Sigmoid colon (tissue), 6 donors: ENCODE measurements at regions not wholly inside any gene's neighbourhood (a gene's known extent, or its start where the extent isn't known, plus 50 kb on each side); places are given as distances from the start of the nearest gene placed in this dataset.

Experiments used
- DNase-seq: peaks from one replicate; pipeline ENCODE4 v3.0.0-alpha.2; 2019
- H3K27ac ChIP-seq, 4 donors: fragments of 200-600 bp; sonication (generic); one replicate each; pipeline ENCODE4 v1.5.1; 2016 to 2019; ENCODE audit warnings: mild to moderate bottlenecking in 1 of 4
- H3K27me3 ChIP-seq, 3 donors: fragments of 200-600 bp; sonication (generic); one replicate each; pipeline ENCODE4 v1.5.1; 2019; ENCODE audit warnings: mild to moderate bottlenecking in 1 of 3
- H3K36me3 ChIP-seq, 4 donors: fragments of 200-600 bp; sonication (generic); one replicate each; pipeline ENCODE4 v1.5.1; 2016 to 2019
- H3K4me1 ChIP-seq, 4 donors: fragments of 200-600 bp; sonication (generic); one replicate each; pipeline ENCODE4 v1.5.1; 2017 to 2019
- H3K4me3 ChIP-seq, 4 donors: fragments of 200-600 bp; sonication (generic); one replicate each; pipeline ENCODE4 v1.5.1; 2017 to 2019; ENCODE audit warnings: mild to moderate bottlenecking in 2 of 4, moderate library complexity in 1 of 4
- H3K9me3 ChIP-seq, 4 donors: fragments of 200-600 bp in 3 of 4; sonication (generic) in 3 of 4; one replicate each; pipeline versions ENCODE4 v1.5.1 to v1.6.1; 2013 to 2019
- EP300 ChIP-seq, 4 donors: sonication (generic); formaldehyde crosslinking; IDR thresholded peaks; one replicate each; pipeline ENCODE4 v1.6.1; 2017; ENCODE audit warnings: antibody characterized with exemption in 4 of 4
- POLR2A ChIP-seq, 2 donors: fragments of 450-650 bp; IDR thresholded peaks; one replicate each; pipeline ENCODE4 v1.6.1; 2016; ENCODE audit warnings: antibody characterized with exemption in 2 of 2, mild to moderate bottlenecking in 2 of 2, moderate library complexity in 2 of 2
- POLR2AphosphoS5 ChIP-seq, 4 donors: sonication (generic); formaldehyde crosslinking; IDR thresholded peaks; one replicate each; pipeline ENCODE4 v1.6.1; 2017; ENCODE audit warnings: antibody characterized with exemption in 4 of 4
- WGBS, 2 donors: extraction: QIAGEN DNeasy Blood & Tissue Kit; methylation state at CpG; one replicate each; pipeline ENCODE4 v1.1.7; 2013; 5-methylcytosine and 5-hydroxymethylcytosine counted together
- intact Hi-C: fragments of 100-400 bp; cut with DNase I; formaldehyde crosslinking; loops from one replicate; pipeline ENCODE4 v1.15.1; 2023
- TF ChIP-seq, protein P1 (sequence below), 4 experiments: fragments of 450-650 bp in 3 of 4; fragments of 200-600 bp in 1 of 4; IDR thresholded peaks; one replicate each; pipeline ENCODE4 v1.5.1; 2016 to 2019; ENCODE audit warnings: antibody characterized with exemption in 4 of 4, mild to moderate bottlenecking in 3 of 4, moderate library complexity in 2 of 4
- donor health status: healthy with polysubstance abuse.
- donor health status: healthy.

DNA sequence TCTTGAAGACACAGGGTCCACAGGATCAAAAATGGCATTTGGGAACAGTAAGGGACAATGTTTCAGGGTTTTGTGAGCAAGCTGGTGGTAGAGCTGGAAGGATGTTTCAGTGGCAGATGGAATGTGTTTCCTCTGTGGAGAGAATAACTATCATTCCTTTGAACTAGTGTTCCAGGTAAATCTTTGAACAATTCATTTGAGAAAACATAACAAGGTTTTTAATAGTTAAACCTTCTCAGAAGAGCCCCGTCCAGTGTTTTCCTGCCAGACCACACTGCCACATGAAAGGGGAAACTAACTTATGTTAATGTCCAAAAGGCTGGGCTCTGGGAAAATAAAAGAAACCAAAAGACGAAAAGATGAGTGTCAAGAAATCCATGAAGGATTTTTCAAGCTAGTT lies 207.0 kb upstream of the ZNF462 start:
- no peaks in the 10 kb centered on the region for H3K9me3 ChIP-seq
- no peaks in the 10 kb centered on the region for H3K4me1 ChIP-seq
- WGBS, 2 donors = 76 to 82% methylated on average over 2 of the region's 2 CpGs
- H3K27me3 ChIP-seq = no peaks in the 10 kb centered on the region
- H3K36me3 ChIP-seq = no peaks in the 10 kb centered on the region
- H3K4me3 ChIP-seq = no peak overlapping the region
- intact Hi-C loops = no loop called here
- DNase-seq = no peak
- TF ChIP-seq EP300 (IDR thresholded peaks at IDR 0.05) (no peak), POLR2A (IDR thresholded peaks at IDR 0.05) (no peak)
- H3K27ac ChIP-seq = no peak overlapping the region

DNA sequence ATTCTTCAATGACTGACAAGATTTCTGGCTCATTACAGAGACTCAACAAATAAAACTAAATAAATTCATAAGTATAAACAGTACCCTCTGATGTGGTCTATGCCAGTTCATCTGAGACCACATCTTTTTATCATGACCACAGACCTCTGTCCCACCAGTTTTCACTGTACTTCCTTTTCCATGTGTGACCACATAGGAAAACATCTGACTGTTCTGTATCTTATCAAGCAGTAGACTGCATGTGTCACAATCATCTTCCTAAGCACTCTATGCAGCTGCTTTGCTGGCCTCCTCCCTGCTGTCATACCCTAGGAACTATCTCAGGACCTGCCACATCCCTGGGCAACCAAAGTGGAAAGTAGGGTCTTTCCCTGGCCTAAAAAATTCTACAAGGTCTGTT lies 205.0 kb upstream of the ZNF462 start:
- H3K4me1 ChIP-seq = peaks cover 0 to 10% (median 4%) of the 10 kb centered on the region in 4 donors
- DNase-seq = no peak
- no peak overlapping the region for H3K27ac ChIP-seq
- no peaks in the 10 kb centered on the region for H3K9me3 ChIP-seq
- intact Hi-C loops = no loop called here
- TF ChIP-seq EP300 (IDR thresholded peaks at IDR 0.05) (no peak), POLR2A (IDR thresholded peaks at IDR 0.05) (no peak), POLR2AphosphoS5 (IDR thresholded peaks at IDR 0.05) (no peak)
- TF ChIP-seq, protein P1, sequence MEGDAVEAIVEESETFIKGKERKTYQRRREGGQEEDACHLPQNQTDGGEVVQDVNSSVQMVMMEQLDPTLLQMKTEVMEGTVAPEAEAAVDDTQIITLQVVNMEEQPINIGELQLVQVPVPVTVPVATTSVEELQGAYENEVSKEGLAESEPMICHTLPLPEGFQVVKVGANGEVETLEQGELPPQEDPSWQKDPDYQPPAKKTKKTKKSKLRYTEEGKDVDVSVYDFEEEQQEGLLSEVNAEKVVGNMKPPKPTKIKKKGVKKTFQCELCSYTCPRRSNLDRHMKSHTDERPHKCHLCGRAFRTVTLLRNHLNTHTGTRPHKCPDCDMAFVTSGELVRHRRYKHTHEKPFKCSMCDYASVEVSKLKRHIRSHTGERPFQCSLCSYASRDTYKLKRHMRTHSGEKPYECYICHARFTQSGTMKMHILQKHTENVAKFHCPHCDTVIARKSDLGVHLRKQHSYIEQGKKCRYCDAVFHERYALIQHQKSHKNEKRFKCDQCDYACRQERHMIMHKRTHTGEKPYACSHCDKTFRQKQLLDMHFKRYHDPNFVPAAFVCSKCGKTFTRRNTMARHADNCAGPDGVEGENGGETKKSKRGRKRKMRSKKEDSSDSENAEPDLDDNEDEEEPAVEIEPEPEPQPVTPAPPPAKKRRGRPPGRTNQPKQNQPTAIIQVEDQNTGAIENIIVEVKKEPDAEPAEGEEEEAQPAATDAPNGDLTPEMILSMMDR (IDR thresholded peaks at IDR 0.05) = no peak
- no peaks in the 10 kb centered on the region for H3K27me3 ChIP-seq
- H3K36me3 ChIP-seq = no peaks in the 10 kb centered on the region
- no peak overlapping the region for H3K4me3 ChIP-seq

DNA sequence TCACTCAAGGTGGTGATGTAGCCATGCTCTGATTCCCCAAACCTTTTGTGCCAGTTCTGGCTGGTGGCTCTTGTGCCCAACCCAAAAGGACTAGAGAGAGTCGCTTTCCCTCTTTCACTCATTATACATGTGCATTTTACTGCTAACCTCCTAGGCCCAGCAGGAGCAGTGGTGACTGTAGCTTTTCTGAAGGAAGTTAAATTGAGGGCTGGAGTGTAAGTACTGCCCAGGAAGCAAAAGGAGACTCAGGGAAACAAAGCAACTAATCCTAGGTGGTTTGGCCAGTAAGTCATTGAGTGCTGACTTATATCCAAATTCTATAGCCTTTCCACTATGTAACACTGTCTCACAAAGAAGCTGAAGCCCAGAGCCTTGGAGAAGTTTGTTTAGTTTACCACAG lies 194.4 kb upstream of the ZNF462 start:
- no peaks in the 10 kb centered on the region for H3K9me3 ChIP-seq
- DNase-seq = no peak
- no peaks in the 10 kb centered on the region for H3K36me3 ChIP-seq
- peaks cover 0 to 8% (median 4%) of the 10 kb centered on the region in 4 donors for H3K4me1 ChIP-seq
- 88 to 92% methylated on average over 1 of the region's 1 CpG for WGBS, 2 donors
- H3K4me3 ChIP-seq = no peak overlapping the region
- no peak overlapping the region for H3K27ac ChIP-seq
- intact Hi-C loops = no loop called here
- no peak for TF ChIP-seq EP300 (IDR thresholded peaks at IDR 0.05)
- TF ChIP-seq POLR2A (IDR thresholded peaks at IDR 0.05) = no peak
- TF ChIP-seq, protein P1 (IDR thresholded peaks at IDR 0.05) = no peak
- no peak for TF ChIP-seq POLR2AphosphoS5 (IDR thresholded peaks at IDR 0.05)
- no peaks in the 10 kb centered on the region for H3K27me3 ChIP-seq

DNA sequence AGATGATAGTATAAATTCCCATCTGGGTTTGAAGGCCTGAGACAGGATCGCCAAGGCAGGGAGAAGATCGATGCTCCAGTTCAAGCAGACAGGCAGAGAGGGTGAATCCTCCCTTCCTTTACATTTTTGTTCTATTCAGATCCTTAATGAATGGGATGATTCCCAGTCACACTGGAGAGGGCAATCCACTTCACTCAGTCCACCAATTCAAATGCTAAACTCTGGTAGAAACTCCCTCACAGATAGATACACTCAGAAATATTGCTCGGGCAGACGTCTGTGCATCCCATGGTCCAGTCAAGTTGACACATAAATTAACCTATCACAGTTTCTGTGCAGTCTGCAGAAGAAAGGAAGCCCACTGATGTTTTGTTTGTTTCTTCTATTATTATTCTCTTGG lies 193.1 kb upstream of the ZNF462 start:
- intact Hi-C loops = no loop called here
- Histone ChIP-seq H3K9me3 (no peaks in the 10 kb centered on the region), H3K4me1 (peaks cover 0 to 8% (median 4%) of the 10 kb centered on the region in 4 donors), H3K27ac (no peak overlapping the region), H3K27me3 (no peaks in the 10 kb centered on the region), H3K4me3 (no peak overlapping the region), H3K36me3 (no peaks in the 10 kb centered on the region)
- no peak for TF ChIP-seq POLR2A (IDR thresholded peaks at IDR 0.05)
- no peak for DNase-seq
- 95 to 97% methylated on average over 4 of the region's 4 CpGs for WGBS, 2 donors

DNA sequence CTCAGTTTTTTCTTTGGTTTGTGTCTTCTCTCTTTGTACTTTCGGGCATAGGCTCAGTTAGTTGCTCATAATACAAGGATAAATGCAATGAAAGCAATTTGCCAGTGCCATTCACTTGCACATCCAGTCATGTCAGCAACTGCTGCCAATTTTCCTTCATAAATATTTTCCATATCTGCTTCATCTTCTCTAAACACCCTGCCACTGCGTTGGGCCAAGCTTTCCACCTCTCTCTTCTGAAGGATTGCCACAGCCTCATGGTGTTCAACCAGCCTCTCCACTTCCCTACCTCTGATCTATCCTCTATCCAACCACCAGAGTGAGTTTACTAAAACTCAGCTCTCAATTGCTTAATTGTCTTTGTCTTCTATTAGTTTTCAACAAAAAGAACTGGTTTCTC lies 192.5 kb upstream of the ZNF462 start:
- Histone ChIP-seq H3K9me3 (no peaks in the 10 kb centered on the region), H3K36me3 (no peaks in the 10 kb centered on the region), H3K4me3 (no peak overlapping the region), H3K27ac (no peak overlapping the region), H3K4me1 (peaks cover 0 to 8% (median 4%) of the 10 kb centered on the region in 4 donors), H3K27me3 (no peaks in the 10 kb centered on the region)
- WGBS, 2 donors = 76 to 87% methylated on average over 2 of the region's 2 CpGs
- no peak for DNase-seq
- TF ChIP-seq POLR2AphosphoS5 (IDR thresholded peaks at IDR 0.05) (no peak), POLR2A (IDR thresholded peaks at IDR 0.05) (no peak), EP300 (IDR thresholded peaks at IDR 0.05) (no peak)
- TF ChIP-seq, protein P1 (IDR thresholded peaks at IDR 0.05) = no peak
- intact Hi-C loops = no loop called here

DNA sequence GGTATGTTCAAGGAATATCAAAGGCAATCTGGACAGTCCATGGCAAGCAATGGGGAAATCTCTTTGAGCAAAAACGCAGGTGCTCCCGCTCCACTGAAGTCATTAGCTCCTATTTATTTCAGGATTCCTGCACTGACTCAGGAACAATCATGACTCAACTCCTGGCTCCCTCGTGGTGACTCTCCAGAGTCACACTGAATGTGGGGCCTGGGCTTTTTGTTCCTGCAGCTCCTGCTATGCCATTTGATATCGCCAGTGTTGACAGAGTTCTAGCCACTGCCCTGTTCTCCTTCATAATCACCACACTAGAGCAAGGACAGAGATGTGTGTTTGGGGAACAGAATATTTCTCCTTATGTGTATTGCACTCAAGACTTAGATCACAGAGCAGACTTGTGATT lies 187.2 kb upstream of the ZNF462 start:
- no peaks in the 10 kb centered on the region for H3K4me1 ChIP-seq
- no peaks in the 10 kb centered on the region for H3K36me3 ChIP-seq
- H3K27ac ChIP-seq = no peak overlapping the region
- intact Hi-C loops = no loop called here
- no peak for DNase-seq
- H3K27me3 ChIP-seq = no peaks in the 10 kb centered on the region
- 88 to 90% methylated on average over 4 of the region's 4 CpGs for WGBS, 2 donors
- no peaks in the 10 kb centered on the region for H3K9me3 ChIP-seq
- TF ChIP-seq POLR2A (IDR thresholded peaks at IDR 0.05) (no peak), POLR2AphosphoS5 (IDR thresholded peaks at IDR 0.05) (no peak), EP300 (IDR thresholded peaks at IDR 0.05) (no peak)
- TF ChIP-seq, protein P1 (IDR thresholded peaks at IDR 0.05) = no peak
- no peak overlapping the region for H3K4me3 ChIP-seq
